Lung (tissue), 11 donors: ENCODE measurements at regions not wholly inside any gene's neighbourhood (a gene's known extent, or its start where the extent isn't known, plus 50 kb on each side); places are given as distances from the start of the nearest gene placed in this dataset.
"Not testable (repeated sequence)": the region's sequence is repeated elsewhere in the genome, so short reads cannot be mapped to it uniquely, and the experiment has no call there.

Experiments
- ATAC-seq: fragments of 200-7000 bp; cut with Tn5 transposase; one replicate; pipeline ENCODE4 v1.9.1; 2020; ENCODE audit warnings: moderate number of reproducible peaks; ENCODE audit not compliant: insufficient read depth, low FRiP score
- DNase-seq, 3 donors: peaks; one replicate each; pipeline ENCODE4 v3.0.0-alpha.2; 2013 to 2017
- H3K27ac ChIP-seq, 2 donors: one replicate each; pipeline ENCODE4 v1.5.1; 2013; ENCODE audit warnings: mild to moderate bottlenecking in 2 of 2, moderate library complexity in 2 of 2, control low read depth in 1 of 2, inconsistent platforms in 1 of 2, low read depth in 1 of 2, low read length in 1 of 2
- H3K27me3 ChIP-seq, 3 donors: one replicate each; pipeline ENCODE4 v1.5.1; 2013; ENCODE audit warnings: low read length in 2 of 3; ENCODE audit not compliant: control insufficient read depth in 3 of 3, insufficient read depth in 3 of 3
- H3K36me3 ChIP-seq, 4 donors: one replicate each; pipeline ENCODE4 v1.5.1; 2013; ENCODE audit warnings: low read length in 4 of 4, mild to moderate bottlenecking in 1 of 4, moderate library complexity in 1 of 4; ENCODE audit not compliant: control insufficient read depth in 4 of 4, insufficient read depth in 4 of 4
- H3K4me1 ChIP-seq, 5 donors: one replicate each; pipeline ENCODE4 v1.5.1; 2013; ENCODE audit warnings: low read length in 5 of 5, mild to moderate bottlenecking in 2 of 5, moderate library complexity in 1 of 5; ENCODE audit not compliant: control insufficient read depth in 5 of 5, insufficient read depth in 5 of 5
- H3K4me3 ChIP-seq: one replicate; pipeline ENCODE4 v1.5.1; 2013; ENCODE audit warnings: mild to moderate bottlenecking, control low read depth, moderate library complexity
- H3K9ac ChIP-seq, 2 donors: one replicate each; pipeline ENCODE4 v1.5.1; 2013; ENCODE audit warnings: low read length in 2 of 2, control low read depth in 1 of 2; ENCODE audit not compliant: insufficient read depth in 1 of 2
- H3K9me3 ChIP-seq, 4 donors: one replicate each; pipeline ENCODE4 v1.5.1; 2013; ENCODE audit warnings: low read length in 3 of 4, mild to moderate bottlenecking in 1 of 4, moderate library complexity in 1 of 4; ENCODE audit not compliant: control insufficient read depth in 4 of 4, insufficient read depth in 3 of 4
- WGBS, 2 donors: extraction: QIAGEN DNeasy Blood & Tissue Kit; methylation state at CpG; one replicate each; pipeline ENCODE4 v1.1.7; 2013; 5-methylcytosine and 5-hydroxymethylcytosine counted together
- TF ChIP-seq, protein P1 (sequence below): IDR thresholded peaks from 2 replicates; pipeline ENCODE4 v1.5.1; 2012; ENCODE audit warnings: mild to moderate bottlenecking; ENCODE audit errors: control extremely low read depth, extremely low read depth
- donor health status: control.
- donor health status: control.
- donor health status: Bipolar disorder and iron deficiency.
- donor health status: healthy.
- donor health status: DM: yes; HTN: yes; CAD: no.

DNA sequence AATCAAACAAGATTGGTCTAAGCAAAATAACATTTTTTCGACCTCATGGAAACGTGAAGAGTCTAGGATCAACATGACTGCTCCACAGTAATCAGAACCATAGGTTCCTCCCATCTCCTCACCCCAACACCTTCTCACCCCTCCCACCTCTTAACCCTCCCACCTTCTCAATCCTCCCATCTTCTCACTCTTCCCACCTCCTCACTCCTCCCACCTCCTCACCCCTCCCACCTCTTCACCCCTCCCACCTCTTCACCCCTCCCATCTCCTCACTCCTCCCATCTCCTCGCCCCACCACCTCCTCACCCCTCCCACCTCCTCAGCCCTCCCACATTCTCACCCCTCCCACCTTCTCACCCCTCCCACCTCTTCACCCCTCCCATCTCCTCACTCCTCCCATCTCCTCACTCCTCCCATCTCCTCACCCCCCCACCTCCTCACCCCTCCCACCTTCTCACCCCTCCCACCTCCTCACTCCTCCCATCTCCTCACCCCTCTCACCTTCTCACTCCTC lies 567.4 kb downstream of the C6orf118 start:
- DNase-seq (no peak), ATAC-seq (no peak)
- Histone ChIP-seq H3K9ac (no peak overlapping the region), H3K9me3 (no peaks in the 10 kb centered on the region), H3K4me3 (no peak overlapping the region), H3K27me3 (no peaks in the 10 kb centered on the region), H3K4me1 (no peaks in the 10 kb centered on the region), H3K36me3 (no peaks in the 10 kb centered on the region), H3K27ac (no peak overlapping the region)
- WGBS, 2 donors, result 85 to 87% methylated on average over 3 of the region's 3 CpGs
- TF ChIP-seq, protein P1, sequence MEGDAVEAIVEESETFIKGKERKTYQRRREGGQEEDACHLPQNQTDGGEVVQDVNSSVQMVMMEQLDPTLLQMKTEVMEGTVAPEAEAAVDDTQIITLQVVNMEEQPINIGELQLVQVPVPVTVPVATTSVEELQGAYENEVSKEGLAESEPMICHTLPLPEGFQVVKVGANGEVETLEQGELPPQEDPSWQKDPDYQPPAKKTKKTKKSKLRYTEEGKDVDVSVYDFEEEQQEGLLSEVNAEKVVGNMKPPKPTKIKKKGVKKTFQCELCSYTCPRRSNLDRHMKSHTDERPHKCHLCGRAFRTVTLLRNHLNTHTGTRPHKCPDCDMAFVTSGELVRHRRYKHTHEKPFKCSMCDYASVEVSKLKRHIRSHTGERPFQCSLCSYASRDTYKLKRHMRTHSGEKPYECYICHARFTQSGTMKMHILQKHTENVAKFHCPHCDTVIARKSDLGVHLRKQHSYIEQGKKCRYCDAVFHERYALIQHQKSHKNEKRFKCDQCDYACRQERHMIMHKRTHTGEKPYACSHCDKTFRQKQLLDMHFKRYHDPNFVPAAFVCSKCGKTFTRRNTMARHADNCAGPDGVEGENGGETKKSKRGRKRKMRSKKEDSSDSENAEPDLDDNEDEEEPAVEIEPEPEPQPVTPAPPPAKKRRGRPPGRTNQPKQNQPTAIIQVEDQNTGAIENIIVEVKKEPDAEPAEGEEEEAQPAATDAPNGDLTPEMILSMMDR, result no peak

DNA sequence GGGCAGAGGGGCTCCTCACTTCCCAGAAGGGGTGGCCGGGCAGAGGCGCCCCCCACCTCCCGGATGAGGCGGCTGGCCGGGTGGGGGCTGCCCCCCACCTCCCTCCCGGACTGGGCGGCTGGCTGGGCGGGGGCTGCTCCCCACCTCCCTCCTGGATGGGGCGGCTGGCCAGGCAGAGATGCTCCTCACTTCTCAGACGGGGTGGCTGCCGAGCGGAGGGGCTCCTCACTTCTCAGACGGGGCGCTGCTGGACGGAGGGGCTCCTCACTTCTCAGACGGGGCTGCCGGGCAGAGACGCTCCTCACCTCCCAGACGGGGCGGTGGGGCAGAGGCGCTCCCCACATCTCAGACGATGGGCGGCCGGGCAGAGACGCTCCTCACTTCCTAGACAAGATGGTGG lies 573.3 kb downstream of the C6orf118 start:
- 91 to 95% methylated on average over 25 of the region's 25 CpGs for WGBS, 2 donors
- not testable (repeated sequence) for H3K27me3 ChIP-seq, DNase-seq, H3K9me3 ChIP-seq, ATAC-seq, H3K4me3 ChIP-seq, H3K9ac ChIP-seq, H3K27ac ChIP-seq, H3K36me3 ChIP-seq, H3K4me1 ChIP-seq

DNA sequence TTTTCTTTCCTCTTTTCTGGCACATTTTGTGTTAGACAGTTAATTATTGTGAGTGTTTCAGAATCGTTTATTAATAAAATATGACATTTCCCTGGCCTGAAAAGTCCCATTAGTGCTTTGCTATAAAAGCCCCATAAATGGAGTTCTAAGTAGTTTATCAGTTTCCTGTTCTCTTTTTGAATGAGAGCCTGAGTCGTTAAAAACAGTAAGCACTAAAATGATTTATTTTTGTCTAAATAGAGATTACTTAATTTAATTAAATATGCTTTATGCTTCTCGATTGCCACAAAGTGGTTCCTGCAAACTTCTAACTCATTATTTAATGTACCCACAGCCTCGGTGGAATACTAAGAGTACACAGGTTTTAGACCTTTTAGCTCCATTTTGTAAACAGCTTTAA lies 577.9 kb downstream of the C6orf118 start:
- WGBS, 2 donors, result 42 to 60% methylated on average over 4 of the region's 4 CpGs
- TF ChIP-seq, protein P1, result no peak
- H3K9me3 ChIP-seq, result peaks cover 0 to 6% (median 0%) of the 10 kb centered on the region in 4 donors

DNA sequence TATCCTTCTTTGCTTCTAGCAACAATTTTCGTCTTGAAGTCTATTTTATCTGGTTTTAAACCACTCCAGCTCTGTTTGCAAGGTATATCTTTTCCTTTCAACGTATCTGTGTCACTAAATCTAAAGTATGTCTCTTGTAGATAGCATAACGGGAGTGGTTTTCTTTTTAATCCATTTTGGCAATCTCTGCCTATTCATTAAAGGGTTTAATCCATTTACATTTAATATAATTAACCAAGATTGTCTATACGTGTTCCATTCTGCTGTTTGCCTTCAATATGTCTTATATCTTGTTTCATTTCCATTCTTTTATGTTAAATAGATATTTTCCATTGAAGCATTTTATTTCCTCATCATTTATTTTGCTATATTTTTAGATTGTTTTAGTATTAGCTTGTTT lies 587.9 kb downstream of the C6orf118 start:
- TF ChIP-seq, protein P1, result no peak
- H3K9ac ChIP-seq, result no peak overlapping the region
- 55 to 57% methylated on average over 4 of the region's 4 CpGs for WGBS, 2 donors
- no peaks in the 10 kb centered on the region for H3K36me3 ChIP-seq
- no peak for DNase-seq
- H3K27me3 ChIP-seq, result no peaks in the 10 kb centered on the region
- H3K27ac ChIP-seq, result no peak overlapping the region
- no peak for ATAC-seq
- peaks cover 0 to 3% (median 0%) of the 10 kb centered on the region in 4 donors for H3K9me3 ChIP-seq
- H3K4me3 ChIP-seq, result no peak overlapping the region
- H3K4me1 ChIP-seq, result no peaks in the 10 kb centered on the region

More for the DNA sequence above, 577.9 kb downstream of the C6orf118 start:
- Histone ChIP-seq H3K27ac (no peak overlapping the region), H3K36me3 (no peaks in the 10 kb centered on the region), H3K4me1 (no peaks in the 10 kb centered on the region), H3K4me3 (no peak overlapping the region), H3K9ac (no peak overlapping the region), H3K27me3 (no peaks in the 10 kb centered on the region)
- ATAC-seq (no peak), DNase-seq (no peak)
